ENCODE measurements at regions not wholly inside any gene's neighbourhood (a gene's known extent, or its start where the extent isn't known, plus 50 kb on each side); places are given as distances from the start of the nearest gene placed in this dataset.

DNA sequence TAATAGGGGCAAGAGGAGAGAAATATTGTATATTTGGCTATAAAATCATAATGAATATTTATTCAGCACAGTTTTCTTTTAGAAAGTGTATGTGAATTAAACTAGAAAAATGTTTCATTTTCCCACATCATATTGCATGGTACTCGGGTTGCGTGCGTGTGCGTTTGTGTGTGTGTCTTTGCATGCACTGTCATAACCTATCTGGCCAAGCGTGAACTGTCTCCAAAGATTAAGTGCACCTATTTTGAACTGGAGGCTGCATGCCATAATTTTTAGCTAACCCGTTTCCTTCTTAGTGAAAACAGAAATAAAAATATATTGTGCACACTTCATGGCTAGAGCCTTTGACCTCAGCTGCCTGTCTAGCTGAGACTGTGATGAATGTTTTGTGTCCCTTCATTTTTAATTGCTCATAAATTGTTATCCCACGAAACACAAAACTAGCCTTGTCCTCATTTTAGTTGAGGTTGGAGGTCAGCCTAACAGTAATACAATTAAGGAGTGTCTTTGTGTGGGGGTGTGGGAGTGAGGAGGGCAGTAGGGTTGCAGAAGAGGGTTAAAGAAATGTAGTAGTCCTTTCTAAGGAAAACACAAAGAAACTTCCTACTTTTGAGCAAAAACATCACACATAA is 336.1 kb upstream of the POU3F2 start:
- TF ChIP-seq EZH2phosphoT487 (IDR thresholded peaks at IDR 0.05; ENCODE audit: insufficient read depth, low read depth) (no peak), EZH2 (IDR thresholded peaks at IDR 0.05; ENCODE audit: insufficient read depth, poor library complexity, severe bottlenecking) (no peak)

Measured in GM23248 (cell line).